HG03378 (cell line): ENCODE measurements at regions not wholly inside any gene's neighbourhood (a gene's known extent, or its start where the extent isn't known, plus 50 kb on each side); places are given as distances from the start of the nearest gene placed in this dataset.
"Not testable (repeated sequence)": the region's sequence is repeated elsewhere in the genome, so short reads cannot be mapped to it uniquely, and the experiment has no call there.

ENCODE experiments used
- ATAC-seq: cut with Tn5 transposase; IDR thresholded peaks from one replicate; pipeline ENCODE4 v1.9.1; 2021; ENCODE audit warnings: mild to moderate bottlenecking, moderate library complexity; ENCODE audit not compliant: unreplicated experiment

GRCh38 chrX:76509775-76510174 is 82.3 kb downstream of the MAGEE1 start:
- no peak for ATAC-seq

GRCh38 chrX:76517544-76517943 is 90.0 kb downstream of the MAGEE1 start:
- no peak for ATAC-seq

GRCh38 chrX:76520273-76521054 is 93.0 kb downstream of the MAGEE1 start:
- no peak for ATAC-seq

GRCh38 chrX:76535675-76536074 is 108.2 kb downstream of the MAGEE1 start:
- ATAC-seq = not testable (repeated sequence)

GRCh38 chrX:76538860-76539259 is 111.3 kb downstream of the MAGEE1 start:
- no peak for ATAC-seq

GRCh38 chrX:76543381-76543780 is 115.9 kb downstream of the MAGEE1 start:
- ATAC-seq = not testable (repeated sequence)

GRCh38 chrX:76550016-76550415 is 122.5 kb downstream of the MAGEE1 start:
- ATAC-seq = no peak

GRCh38 chrX:76555269-76555668 is 127.8 kb downstream of the MAGEE1 start:
- no peak for ATAC-seq

GRCh38 chrX:76555816-76556215 is 128.3 kb downstream of the MAGEE1 start:
- no peak for ATAC-seq

GRCh38 chrX:76564842-76565241 is 137.3 kb downstream of the MAGEE1 start:
- ATAC-seq = not testable (repeated sequence)

GRCh38 chrX:76605390-76605789 is 177.9 kb downstream of the MAGEE1 start:
- ATAC-seq = no peak

- no peak for ATAC-seq
Observed at GRCh38 chrX:76617020-76617419, 189.5 kb downstream of the MAGEE1 start.

- no peak for ATAC-seq
Observed at GRCh38 chrX:76643590-76643989, 216.1 kb downstream of the MAGEE1 start.

GRCh38 chrX:76651369-76651768 is 223.9 kb downstream of the MAGEE1 start:
- ATAC-seq = not testable (repeated sequence)

GRCh38 chrX:76657499-76657898 is 230.0 kb downstream of the MAGEE1 start:
- peak; percentile 77 for ATAC-seq
